Hepatic stellate cell (primary cell): ENCODE measurements at regions not wholly inside any gene's neighbourhood (a gene's known extent, or its start where the extent isn't known, plus 50 kb on each side); places are given as distances from the start of the nearest gene placed in this dataset.
"Not testable (repeated sequence)": the region's sequence is repeated elsewhere in the genome, so short reads cannot be mapped to it uniquely, and the experiment has no call there.

Source experiments
- DNase-seq: peaks from one replicate; pipeline ENCODE4 v3.0.0; 2011; ENCODE audit warnings: low spot score

DNA sequence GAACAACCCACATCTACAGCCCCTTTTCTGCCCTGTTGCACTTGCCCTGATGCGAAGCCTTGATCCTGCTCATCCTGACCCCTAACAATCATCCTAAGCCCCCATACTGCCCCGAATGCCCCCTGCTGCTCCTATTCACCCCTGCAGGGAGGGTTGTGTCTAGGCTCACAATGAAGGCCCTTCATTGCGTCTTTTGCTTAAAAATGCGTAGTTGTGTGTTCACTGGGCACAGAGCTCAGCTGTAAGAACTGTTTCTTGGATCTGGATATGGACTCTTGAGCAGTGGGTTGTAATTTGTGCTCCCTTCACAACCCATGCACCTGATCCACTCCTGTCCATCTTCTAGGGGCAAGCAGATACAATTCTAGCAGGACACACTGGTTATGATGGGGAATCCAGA, 802.9 kb downstream of the TMEM121 start:
- DNase-seq, result not testable (repeated sequence)

DNA sequence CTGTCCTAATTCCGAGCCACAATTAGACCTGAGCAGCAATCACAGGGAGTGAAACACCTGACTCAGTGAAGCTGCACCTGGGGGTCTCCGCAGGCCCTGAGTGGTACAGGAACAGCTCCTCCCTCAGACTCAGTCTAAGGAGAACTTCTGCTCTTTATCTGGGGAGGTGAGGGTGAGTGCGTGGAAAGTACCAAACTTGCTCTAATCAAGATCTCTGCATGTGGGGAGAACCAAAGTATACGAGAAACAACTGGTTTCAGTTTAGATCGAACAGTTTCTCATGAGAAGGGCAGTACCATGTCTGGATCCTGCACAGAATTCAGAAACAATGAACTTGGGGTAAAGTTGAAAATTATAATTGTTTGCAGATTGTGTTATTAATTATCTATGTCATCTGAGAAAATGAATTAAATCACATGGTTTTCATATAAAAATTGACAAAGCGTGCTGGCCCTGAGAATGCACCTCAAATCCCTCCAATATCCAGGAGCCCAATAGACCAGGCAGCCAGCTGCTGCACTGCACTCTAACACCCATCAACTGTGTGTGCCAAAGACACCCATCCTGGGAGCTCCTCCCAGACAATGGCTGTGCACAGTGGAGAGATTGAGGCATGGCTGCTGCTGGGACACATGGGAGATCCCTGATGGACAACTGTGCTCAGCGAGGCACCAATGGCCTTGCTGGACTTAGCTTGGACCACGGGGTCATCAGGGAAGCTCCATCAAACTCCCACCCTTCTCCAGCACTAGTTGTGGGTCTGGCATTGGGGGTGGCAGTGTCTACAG, 803.8 kb downstream of the TMEM121 start:
- DNase-seq, result not testable (repeated sequence)

DNA sequence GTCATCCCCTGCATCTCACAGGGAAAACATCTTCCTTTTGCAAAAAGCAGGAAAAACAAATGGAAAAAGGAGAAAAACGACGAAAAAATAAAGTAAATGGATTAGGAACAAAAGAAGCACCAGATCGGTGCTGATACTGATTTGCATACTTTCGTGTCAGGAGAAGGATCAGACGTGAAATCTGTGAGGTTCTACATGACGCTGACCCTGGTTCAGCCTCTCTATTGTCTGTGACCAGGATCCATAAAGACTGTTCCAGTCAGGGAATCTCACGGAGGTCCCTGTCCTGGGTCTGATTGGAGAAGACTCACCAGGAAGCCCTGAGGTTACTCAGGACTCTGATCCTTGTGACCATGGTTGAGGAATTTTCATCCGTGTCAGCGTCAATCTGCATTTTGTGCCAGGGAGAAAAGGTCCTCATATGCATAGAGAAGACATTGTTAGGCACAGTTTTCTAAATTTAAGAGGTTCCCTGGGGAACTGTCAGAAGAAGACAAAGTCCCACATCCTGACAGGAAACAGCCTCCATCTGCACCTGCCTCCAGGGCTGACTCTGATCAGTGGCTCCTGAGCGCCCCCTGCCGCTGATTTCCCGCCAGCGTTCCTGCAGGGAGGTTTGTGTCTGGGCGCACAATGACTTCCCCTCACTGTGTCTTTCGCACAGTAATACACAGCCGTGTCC, 808.2 kb downstream of the TMEM121 start:
- not testable (repeated sequence) for DNase-seq

DNA sequence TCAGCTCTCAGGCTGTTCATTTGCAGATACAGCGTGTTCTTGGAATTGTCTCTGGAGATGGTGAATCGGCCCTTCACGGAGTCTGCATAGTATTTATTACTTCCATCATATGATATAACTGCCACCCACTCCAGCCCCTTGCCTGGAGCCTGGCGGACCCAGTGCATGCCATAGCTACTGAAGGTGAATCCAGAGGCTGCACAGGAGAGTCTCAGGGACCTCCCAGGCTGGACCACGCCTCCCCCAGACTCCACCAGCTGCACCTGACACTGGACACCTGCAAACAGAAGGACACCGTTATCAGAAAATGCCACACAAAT, 808.7 kb downstream of the TMEM121 start:
- DNase-seq, result not testable (repeated sequence)

DNA sequence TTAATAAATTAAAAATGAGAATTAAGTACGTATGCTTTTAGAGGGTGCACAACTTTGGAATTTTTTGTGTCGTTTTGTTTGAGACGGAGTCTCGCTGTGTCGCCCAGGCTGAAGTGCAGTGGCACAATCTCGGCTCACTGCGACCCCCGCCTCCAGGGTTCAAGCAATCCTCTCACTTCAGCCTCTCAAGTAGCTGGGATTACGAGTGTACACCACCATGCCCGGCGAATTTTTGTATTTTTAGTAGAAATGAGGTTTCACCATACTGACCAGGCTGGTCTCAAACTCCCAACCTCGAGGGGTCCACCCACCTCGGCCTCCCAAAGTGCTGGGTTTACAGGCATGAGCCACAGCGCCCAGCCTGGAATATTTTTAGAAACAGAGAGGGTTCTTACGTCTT, 812.4 kb downstream of the TMEM121 start:
- DNase-seq, result not testable (repeated sequence)

DNA sequence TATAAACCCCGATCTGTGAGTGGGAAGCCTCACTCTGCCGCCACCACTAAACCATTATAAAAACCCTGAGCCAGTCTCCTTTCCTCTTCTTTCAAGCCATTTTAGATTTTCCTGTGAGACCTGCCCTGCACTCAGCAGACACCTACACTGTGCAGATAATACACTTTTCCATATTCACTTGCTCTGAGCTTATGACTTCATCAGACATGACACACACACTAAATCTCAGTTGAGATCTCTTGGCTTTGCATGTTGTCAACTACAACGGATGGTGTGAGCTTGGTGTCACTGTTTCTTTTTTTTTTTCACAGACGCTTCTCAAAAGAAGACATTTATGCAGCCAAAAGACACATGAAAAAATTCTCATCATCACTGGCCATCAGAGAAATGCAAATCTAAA, 814.3 kb downstream of the TMEM121 start:
- DNase-seq, result not testable (repeated sequence)

DNA sequence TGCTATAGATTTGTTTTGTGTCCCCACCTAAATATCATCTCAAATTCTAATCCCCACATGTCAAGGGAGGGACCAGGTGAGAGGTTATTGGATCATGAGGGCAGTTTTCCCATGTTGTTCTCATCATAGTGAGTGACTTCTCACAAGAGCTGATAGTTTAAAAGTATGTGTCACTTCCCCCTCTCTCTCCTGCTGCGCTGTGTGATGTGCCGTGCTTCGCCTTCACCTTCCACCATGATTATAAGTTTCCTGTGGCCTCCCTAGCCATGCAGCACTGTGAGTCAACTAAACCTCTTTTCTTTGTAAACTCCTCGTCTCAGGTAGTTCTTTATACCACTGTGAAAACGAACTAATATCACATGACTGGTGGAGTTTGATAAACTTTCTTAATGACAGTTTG, 814.8 kb downstream of the TMEM121 start:
- DNase-seq, result not testable (repeated sequence)

DNA sequence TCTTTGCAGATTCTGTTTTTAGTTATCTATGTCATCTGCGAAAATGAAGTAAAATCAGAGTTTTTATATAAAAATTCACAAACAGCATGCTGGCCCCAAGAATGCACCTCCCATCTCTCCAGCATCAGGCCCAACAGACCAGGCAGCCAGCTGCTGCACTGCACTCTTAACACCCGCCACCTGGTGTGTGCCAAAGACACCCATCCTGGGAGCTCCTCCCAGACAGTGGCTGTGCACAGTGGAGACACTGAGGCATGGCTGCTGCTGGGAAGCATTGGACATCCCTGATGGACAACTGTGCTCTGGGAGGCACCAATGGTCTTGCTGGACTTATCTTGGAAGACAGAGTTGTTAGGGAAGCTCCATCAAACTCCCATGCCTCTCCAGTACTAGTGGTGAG, 817.2 kb downstream of the TMEM121 start:
- no peak for DNase-seq

DNA sequence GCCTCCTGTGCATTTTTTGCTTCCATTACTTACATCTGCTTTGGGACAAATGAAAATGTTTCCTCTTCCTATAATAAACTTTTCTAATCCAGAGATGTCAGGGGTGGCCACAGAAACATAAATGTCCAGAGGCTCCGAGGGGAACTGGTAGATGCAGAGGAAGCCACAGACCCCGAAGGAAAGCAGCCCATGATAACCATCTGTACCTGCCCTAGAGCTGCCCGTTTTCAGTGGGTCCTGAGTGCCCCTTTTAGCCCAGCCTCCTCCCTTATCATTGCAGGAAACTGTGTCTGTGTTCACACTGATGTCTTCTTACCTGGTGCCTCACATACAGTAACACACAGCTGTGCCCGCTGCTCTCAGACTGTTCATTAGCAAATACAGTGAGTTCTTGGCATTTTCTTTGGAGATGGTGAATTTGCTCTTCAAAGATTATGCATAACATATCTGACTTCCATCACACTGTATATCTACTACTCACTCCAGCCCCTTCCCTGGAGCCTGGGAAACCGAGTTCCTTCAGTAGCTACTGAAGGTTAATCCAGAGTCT, 817.8 kb downstream of the TMEM121 start:
- DNase-seq, result not testable (repeated sequence)

DNA sequence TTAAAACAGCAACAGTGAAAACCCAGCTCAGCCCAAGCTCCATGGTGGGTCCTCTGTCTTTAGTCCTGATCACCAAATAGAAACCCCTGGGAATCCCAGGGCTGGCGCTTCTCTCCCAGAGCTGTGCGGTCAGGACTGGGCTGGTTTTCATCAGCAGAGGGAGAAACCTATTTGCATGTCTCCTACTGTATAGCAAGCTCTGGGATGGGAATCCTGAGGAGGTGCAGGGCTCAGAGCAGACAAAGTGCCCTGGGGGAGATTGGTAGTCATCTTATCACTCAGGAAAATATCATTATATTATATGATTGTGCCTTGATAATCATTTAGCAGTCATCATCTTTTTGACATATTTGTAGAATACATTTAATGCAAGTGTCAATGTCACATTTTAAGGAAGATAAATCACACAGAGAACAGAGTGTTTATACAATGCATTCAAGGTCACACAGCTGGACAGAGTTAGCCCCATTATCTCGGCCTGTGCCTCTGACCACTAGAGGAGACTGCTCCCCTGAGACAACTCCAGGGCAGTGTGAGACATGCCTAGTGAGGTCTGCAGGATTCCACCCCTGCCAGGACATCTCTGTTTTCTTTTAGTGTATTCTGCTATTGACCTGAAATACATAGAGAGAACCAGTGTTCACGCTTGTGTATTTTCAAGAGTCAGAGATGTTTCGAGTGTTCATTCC, 818.6 kb downstream of the TMEM121 start:
- DNase-seq, result not testable (repeated sequence)

DNA sequence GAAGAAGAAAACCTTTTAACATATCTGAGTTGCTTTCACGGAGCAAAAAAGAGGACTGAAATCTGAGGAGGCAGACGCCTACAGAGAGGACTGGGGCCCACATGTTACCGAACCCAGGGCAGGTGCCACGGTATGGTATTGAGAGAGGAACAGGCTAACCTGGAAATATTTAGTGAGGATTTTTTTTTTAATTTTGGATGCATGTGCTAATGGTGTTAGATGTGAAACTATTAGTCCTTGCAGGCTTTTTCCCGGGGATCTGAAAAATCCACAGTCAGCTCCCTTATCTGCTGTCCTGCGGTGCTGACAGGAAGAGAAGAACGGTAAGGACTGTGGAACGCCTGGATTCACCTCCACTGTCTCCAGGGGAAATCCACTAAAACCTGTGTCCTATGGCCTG, 819.7 kb downstream of the TMEM121 start:
- DNase-seq, result no peak

DNA sequence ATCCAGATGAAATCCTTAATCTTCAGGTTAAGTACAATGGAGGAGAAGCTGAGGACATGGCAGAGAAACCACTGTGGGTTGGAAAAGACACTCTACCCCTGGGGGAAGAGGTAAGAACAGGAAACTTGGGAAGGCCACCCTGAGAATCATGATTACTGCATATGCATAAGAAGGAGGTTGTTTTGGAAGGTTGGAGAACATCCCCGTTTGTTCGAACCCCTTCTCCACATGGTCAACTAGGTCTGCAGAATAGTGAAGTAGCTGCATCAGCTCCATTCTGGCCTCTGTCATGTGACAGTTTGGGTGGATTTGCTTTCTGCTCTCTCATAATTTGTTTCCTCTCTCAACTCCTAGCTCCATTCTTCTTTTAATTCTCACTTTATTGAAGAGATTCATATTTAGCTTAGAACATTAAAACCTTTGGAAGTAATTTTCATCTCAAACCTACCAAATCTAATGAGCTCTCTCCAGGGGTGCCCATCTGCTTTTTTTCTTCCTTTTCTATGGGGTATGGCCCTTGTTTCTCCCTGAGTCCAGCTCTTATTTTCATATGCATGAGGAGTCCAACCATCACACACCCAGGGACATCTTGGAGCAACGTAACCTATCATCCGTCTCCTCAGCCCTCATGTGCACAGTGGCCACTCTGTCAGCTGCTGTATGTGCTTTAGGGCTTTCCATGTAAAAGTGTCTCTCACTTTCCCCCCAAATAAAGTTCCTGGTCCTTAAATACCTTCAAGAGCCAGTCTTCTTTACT, 820.3 kb downstream of the TMEM121 start:
- DNase-seq, result no peak

DNA sequence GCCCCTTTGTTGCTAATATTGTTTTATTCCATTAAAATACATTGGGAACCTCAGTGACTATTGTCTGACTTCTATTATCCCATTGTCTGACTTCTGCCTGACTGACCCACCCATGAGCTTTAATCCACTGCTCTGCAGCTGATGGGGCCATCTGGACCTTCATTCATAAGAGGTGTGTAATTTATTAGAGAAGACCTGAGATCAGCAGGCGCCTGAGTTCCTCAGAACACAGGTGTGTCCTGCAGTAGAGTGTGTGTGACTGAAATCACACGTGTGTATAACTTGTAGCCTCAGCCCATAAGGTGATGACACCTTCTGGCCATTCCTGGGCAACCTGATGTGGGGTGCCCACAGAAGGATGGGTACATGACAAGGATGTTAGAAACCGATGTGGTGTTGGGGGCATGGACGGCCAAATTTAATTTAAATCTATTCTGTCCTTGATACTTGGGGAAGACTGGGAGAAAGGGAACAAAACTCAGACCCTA, 821.0 kb downstream of the TMEM121 start:
- DNase-seq, result no peak

DNA sequence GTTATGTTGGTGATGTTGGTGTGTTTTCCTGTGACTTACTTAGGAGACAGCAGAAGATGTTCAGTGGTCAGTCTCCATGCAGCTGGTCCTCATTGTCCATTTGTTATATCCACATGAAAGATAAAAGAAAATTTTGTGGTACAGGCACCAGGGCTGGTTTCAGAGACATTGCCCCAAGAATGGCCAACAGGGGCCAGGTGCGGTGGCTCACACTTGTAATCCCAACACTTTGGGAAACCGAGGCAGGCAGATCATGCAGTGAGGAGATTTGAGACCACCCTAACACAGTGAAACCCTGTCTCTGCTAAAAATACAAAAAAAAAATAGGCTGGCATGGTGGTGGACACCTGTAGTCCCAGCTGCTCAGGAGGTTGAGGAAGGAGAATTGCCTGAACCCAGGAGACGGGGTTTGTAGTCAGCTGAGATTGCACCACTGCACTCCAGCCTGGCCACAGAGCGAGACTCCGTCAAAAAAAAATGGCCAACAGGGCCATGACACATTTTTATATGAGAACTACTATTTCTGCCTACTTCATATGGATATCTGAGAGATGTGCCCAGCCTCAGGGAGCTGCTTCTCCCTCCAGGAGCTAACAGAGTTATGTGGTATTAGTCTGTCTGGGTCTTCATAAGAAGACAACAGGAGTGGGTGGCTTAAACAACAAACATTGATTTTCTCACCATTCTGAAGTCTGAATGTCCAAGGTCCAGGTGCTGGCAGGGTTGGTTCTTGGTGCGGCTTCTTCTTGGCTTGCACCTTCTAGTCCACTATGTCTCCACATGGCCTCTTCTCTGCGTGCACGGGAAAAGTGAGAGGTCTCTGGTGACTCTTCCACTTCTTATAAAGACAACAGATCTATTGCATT, 821.7 kb downstream of the TMEM121 start:
- DNase-seq, result no peak

DNA sequence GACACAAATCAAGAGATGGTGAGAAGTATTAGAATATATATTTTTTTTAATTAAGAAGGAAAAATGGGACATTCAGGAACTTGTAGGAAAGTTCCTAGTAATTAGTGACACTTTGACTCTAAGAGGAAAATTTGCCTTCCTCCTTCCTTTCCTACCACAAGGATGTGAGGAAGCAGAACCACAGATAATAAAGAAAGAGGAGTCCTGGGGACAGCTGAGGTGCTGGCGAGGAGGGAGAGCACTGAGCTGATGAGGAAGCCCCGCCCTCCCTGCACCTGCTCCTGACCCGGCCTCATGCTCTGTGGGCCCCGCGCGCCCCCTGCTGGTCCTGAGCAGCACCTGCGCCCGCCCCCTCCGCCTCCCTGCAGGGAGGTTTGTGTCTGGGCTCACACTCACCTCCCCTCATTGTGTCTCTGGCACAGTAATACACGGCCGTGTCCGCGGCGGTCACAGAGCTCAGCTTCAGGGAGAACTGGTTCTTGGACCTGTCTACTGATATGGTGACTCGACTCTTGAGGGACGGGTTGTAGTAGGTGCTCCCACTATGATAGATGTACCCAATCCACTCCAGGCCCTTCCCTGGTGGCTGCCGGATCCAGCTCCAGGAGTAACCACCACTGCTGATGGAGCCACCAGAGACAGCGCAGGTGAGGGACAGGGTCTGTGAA, 822.6 kb downstream of the TMEM121 start:
- not testable (repeated sequence) for DNase-seq

DNA sequence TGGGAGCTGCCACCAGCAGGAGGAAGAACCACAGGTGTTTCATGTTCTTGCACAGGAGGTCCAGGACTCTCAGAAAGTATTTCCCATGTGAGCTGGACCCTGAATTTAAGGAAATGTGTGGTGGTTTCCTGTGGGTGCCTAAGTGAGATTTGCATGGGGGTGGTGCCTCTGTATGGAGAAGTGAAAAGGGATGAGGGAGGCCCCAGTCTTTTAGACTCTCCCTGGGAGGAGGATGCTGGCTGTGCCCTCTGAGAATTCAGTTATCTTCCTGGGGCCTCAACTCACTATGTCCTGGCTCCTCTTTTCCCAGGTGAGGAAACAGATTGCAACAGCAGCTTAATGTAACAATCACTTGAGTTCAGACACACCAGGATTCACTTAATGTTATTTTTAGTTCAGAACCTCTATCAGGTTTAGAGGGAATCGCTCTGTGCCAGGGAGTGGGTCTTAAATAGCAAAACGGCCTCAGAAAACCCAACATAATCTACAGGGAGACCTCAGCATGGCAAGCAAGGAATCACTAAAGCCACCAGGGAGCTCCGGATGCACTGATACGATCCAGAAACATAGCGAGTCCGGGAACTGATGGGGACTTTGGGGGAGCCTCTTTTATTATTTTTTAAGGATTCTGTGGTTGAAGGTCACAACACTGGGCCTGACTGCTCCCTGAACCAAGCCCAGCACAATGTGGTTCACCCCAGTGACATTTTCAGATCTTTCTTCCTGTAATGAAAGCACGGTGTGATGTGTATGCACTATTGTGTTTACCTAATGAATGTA, 823.5 kb downstream of the TMEM121 start:
- DNase-seq, result not testable (repeated sequence)

DNA sequence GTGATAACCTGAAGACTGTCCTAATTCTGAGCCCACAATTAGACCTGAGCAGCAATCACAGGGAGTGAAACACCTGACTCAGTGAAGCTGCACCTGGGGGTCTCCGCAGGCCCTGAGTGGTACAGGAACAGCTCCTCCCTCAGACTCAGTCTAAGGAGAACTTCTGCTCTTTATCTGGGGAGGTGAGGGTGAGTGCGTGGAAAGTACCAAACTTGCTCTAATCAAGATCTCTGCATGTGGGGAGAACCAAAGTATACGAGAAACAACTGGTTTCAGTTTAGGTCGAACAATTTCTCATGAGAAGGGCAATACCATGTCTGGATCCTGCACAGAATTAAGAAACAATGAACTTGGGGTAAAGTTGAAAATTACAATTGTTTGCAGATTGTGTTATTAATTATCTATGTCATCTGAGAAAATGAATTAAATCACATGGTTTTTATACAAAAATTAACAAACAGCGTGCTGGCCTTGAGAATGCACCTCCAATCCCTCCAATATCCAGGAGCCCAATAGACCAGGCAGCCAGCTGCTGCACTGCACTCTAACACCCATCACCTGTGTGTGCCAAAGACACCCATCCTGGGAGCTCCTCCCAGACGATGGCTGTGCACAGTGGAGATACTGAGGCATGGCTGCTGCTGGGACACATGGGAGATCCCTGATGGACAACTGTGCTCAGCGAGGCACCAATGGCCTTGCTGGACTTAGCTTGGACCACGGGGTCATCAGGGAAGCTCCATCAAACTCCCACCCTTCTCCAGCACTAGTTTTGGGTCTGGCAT, 828.8 kb downstream of the TMEM121 start:
- not testable (repeated sequence) for DNase-seq

DNA sequence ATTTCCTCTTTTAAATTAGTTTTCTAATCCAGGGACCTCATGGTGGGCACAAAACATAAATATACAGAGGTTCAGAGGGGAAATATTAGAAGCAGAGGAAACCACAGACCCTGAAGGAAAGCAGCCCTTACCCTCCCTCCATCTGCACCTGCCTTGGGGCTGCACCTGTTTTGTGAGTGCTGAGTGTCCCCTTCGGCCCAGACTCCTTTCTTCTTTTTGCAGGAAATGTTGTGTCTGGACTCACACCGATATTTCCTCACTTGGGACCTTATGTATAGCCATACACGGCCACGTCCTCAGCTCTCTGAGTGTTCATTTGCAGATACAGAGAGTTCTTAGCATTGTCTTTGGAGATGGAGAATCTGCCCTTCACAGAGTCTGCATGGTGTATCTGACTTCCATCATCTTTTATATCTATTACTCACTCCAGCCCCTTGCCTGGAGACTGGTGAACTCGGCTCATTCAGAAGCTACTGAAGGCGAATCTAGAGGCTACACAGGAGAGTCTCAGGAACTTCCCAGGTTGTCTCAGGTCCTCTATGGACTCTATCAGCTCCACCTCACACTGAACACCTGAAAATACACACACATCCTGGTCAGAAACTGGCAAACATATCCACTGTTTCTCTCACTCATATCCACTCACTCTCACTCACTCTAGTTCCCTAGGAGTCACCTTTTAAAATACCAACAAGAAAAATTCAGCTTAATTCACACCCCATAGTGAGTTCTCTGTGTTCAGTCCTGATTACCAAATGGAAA, 829.7 kb downstream of the TMEM121 start:
- DNase-seq, result not testable (repeated sequence)
